Endothelial cell of umbilical vein (primary cell): ENCODE measurements at regions not wholly inside any gene's neighbourhood (a gene's known extent, or its start where the extent isn't known, plus 50 kb on each side); places are given as distances from the start of the nearest gene placed in this dataset.

Experiments used
- BruUV-seq: library from RNA; stranded (reverse); fragments of 400-500 nt; replicated peaks from 2 replicates; lab custom pipeline; 2021; lab: Mats Ljungman, UMichigan
- CTCF ChIA-PET: fragments of 300-600, 350-600 bp; sonication (Branson Sonifier 250); formaldehyde crosslinking; loops from one replicate; lab custom pipeline; 2021; ENCODE audit warnings: antibody characterized with exemption, inconsistent platforms; lab: Charles Lee
- POLR2A ChIA-PET: fragments of 300-600, 350-600 bp; sonication (Branson Sonifier 250); formaldehyde crosslinking; loops from one replicate; lab custom pipeline; 2021; ENCODE audit warnings: antibody characterized with exemption, inconsistent platforms; lab: Charles Lee
- DNase-seq: peaks from one replicate; pipeline ENCODE4 v3.0.0-alpha.2; 2011; ENCODE audit warnings: low read depth, low spot score
- FAIRE-seq: peaks from 2 replicates; lab custom pipeline; 2011; peaks lifted over from hg19 to GRCh38; lab: Jason Lieb, UNC
- H2AFZ ChIP-seq: 2 replicates; pipeline ENCODE4 v1.6.0; 2012; ENCODE audit warnings: low read depth, low read length, control low read depth, inconsistent platforms
- H3K27ac ChIP-seq: 2 replicates; pipeline ENCODE4 v1.5.1; 2011; ENCODE audit warnings: low read depth, mild to moderate bottlenecking, control low read depth, low read length, moderate library complexity; ENCODE audit not compliant: insufficient read depth
- H3K27me3 ChIP-seq, 2 experiments: 2 replicates each; pipeline versions ENCODE4 v1.6.0 to v1.6.1; 2011; ENCODE audit warnings: low read length in 2 of 2, mixed read lengths in 1 of 2; ENCODE audit not compliant: control insufficient read depth in 2 of 2, insufficient read depth in 2 of 2
- H3K36me3 ChIP-seq, 2 experiments: 2 replicates in 1 of 2; 3 replicates in 1 of 2; pipeline ENCODE4 v1.5.1; 2011; ENCODE audit warnings: low read length in 2 of 2, mild to moderate bottlenecking in 1 of 2, moderate library complexity in 1 of 2; ENCODE audit not compliant: control insufficient read depth in 2 of 2, insufficient read depth in 2 of 2; ENCODE audit errors: extremely low read depth in 1 of 2
- H3K4me1 ChIP-seq: 3 replicates; pipeline ENCODE4 v1.5.1; 2011; ENCODE audit warnings: mild to moderate bottlenecking, low read length; ENCODE audit not compliant: control insufficient read depth, insufficient read depth; ENCODE audit errors: extremely low read depth
- H3K4me2 ChIP-seq: 2 replicates; pipeline ENCODE4 v1.6.1; 2011; ENCODE audit warnings: low read length, control low read depth, mixed read lengths; ENCODE audit not compliant: insufficient read depth
- H3K4me3 ChIP-seq, 3 experiments: fragments of 200-600 bp in 1 of 3; sonication (generic), shearing (Covaris generic) in 1 of 3; replicated peaks in 1 of 3; 2 replicates each; pipeline ENCODE4 v1.5.1; 2011 to 2016; ENCODE audit warnings: control low read depth in 3 of 3, low read length in 3 of 3, mild to moderate bottlenecking in 2 of 3, inconsistent platforms in 1 of 3, low read depth in 1 of 3, moderate library complexity in 1 of 3; ENCODE audit not compliant: insufficient read depth in 1 of 3
- H3K79me2 ChIP-seq: 2 replicates; pipeline ENCODE4 v1.6.0; 2012; ENCODE audit warnings: low read length, inconsistent platforms; ENCODE audit not compliant: control insufficient read depth, insufficient read depth
- H3K9ac ChIP-seq: replicated peaks from 2 replicates; pipeline ENCODE3; 2011; ENCODE audit warnings: low read length, control low read depth; ENCODE audit not compliant: insufficient read depth; ENCODE audit errors: extremely low read depth
- H3K9me1 ChIP-seq: replicated peaks from 3 replicates; pipeline ENCODE4 v1.6.0; 2011; ENCODE audit warnings: mild to moderate bottlenecking, low read length; ENCODE audit not compliant: control insufficient read depth, insufficient read depth; ENCODE audit errors: extremely low read depth
- H3K9me3 ChIP-seq: replicated peaks from 2 replicates; pipeline ENCODE4 v1.5.1; 2012; ENCODE audit warnings: low read length, inconsistent platforms; ENCODE audit not compliant: control insufficient read depth, insufficient read depth
- H4K20me1 ChIP-seq: replicated peaks from 2 replicates; pipeline ENCODE3; 2011; ENCODE audit warnings: mild to moderate bottlenecking, low read length; ENCODE audit not compliant: control insufficient read depth, insufficient read depth; ENCODE audit errors: extremely low read depth
- CTCF ChIP-seq, 2 donors: IDR thresholded peaks; 1 replicate in 1 of 2; 2 replicates in 1 of 2; pipeline ENCODE4 v1.5.1; 2011; ENCODE audit warnings: low read length in 2 of 2, mild to moderate bottlenecking in 2 of 2, moderate library complexity in 2 of 2, control low read depth in 1 of 2, inconsistent platforms in 1 of 2, low read depth in 1 of 2; ENCODE audit not compliant: insufficient read depth in 1 of 2; ENCODE audit errors: extremely low read depth in 1 of 2
- EZH2 ChIP-seq: IDR thresholded peaks from 2 replicates; pipeline ENCODE4 v1.6.1; 2012; ENCODE audit warnings: borderline replicate concordance, low read depth, mild to moderate bottlenecking, moderate library complexity, low read length, inconsistent platforms; ENCODE audit not compliant: severe bottlenecking
- FOS ChIP-seq: IDR thresholded peaks from 2 replicates; pipeline ENCODE4 v1.6.1; 2011; ENCODE audit warnings: mild to moderate bottlenecking, low read length, moderate library complexity, borderline replicate concordance; ENCODE audit not compliant: insufficient read depth
- GATA2 ChIP-seq: IDR thresholded peaks from 2 replicates; pipeline ENCODE4 v1.7.0; 2011; ENCODE audit warnings: low read depth, mild to moderate bottlenecking, moderate library complexity, mixed read lengths, low read length; ENCODE audit not compliant: insufficient read length, insufficient read depth
- JUN ChIP-seq: IDR thresholded peaks from 2 replicates; pipeline ENCODE4 v1.6.1; 2011; ENCODE audit warnings: borderline replicate concordance, low read depth; ENCODE audit not compliant: insufficient read length, insufficient read depth
- MAX ChIP-seq: IDR thresholded peaks from 2 replicates; pipeline ENCODE4 v1.6.1; 2011; ENCODE audit not compliant: insufficient read depth, insufficient read length
- MYC ChIP-seq: IDR thresholded peaks from one replicate; pipeline ENCODE4 v1.6.1; 2011; ENCODE audit warnings: mild to moderate bottlenecking, low read depth, low read length
- POLR2A ChIP-seq: IDR thresholded peaks from 2 replicates; pipeline ENCODE4 v1.6.1; 2012; ENCODE audit warnings: low read depth, mild to moderate bottlenecking, control low read depth, low read length
- POLR2AphosphoS5 ChIP-seq: IDR thresholded peaks from 2 replicates; pipeline ENCODE4 v1.6.1; 2012; ENCODE audit warnings: low read depth, mild to moderate bottlenecking, control low read depth, low read length, moderate library complexity; ENCODE audit not compliant: insufficient read depth
- dilution Hi-C: fragments of 300-500 bp; cut with MboI; formaldehyde crosslinking; loops from one replicate; pipeline ENCODE4 v1.15.0; 2019; ENCODE audit warnings: low sequenced_read_pairs; ENCODE audit not compliant: extremely low pct_ligation_motif_present
- intact Hi-C: fragments of 100-400 bp; cut with micrococcal nuclease; formaldehyde crosslinking; loops from one replicate; pipeline ENCODE4 v1.10.0; 2022

GRCh38 chr7:17631061-17631460 is 309.2 kb downstream of the SNX13 start:
- H3K9ac ChIP-seq, result no peak overlapping the region
- intact Hi-C loops (no loop called here), dilution Hi-C loops (no loop called here)
- no peak overlapping the region for H3K4me3 ChIP-seq
- H3K79me2 ChIP-seq, result no peaks in the 10 kb centered on the region
- H3K9me3 ChIP-seq, result no peaks in the 10 kb centered on the region
- ChIA-PET POLR2A (no interaction called here), CTCF (interaction anchor here (1.8 kb wide), 1 partner anchor 16 kb away, joined by 7 read pairs; no protein-coding TSS in a partner anchor)
- H3K27me3 ChIP-seq, result no peaks in the 10 kb centered on the region
- FAIRE-seq (no peak), DNase-seq (no peak)
- no peaks in the 10 kb centered on the region for H3K36me3 ChIP-seq
- H4K20me1 ChIP-seq, result no peaks in the 10 kb centered on the region
- H3K9me1 ChIP-seq, result no peaks in the 10 kb centered on the region
- TF ChIP-seq POLR2A (no peak), MAX (no peak), POLR2AphosphoS5 (no peak), FOS (no peak), EZH2 (no peak), CTCF (IDR thresholded peaks at IDR 0.05; ENCODE audit: extremely low read depth in 1 of 2, insufficient read depth in 1 of 2, low read depth in 1 of 2, low read length in 2 of 2) (no peak), JUN (no peak), GATA2 (no peak), MYC (no peak)
- H3K4me2 ChIP-seq, result no peak overlapping the region
- no peaks in the 10 kb centered on the region for H3K4me1 ChIP-seq
- no TSS peak for BruUV-seq
- no peak overlapping the region for H2AFZ ChIP-seq
- no peak overlapping the region for H3K27ac ChIP-seq
